ENCODE measurements at regions not wholly inside any gene's neighbourhood (a gene's known extent, or its start where the extent isn't known, plus 50 kb on each side); places are given as distances from the start of the nearest gene placed in this dataset.

DNA sequence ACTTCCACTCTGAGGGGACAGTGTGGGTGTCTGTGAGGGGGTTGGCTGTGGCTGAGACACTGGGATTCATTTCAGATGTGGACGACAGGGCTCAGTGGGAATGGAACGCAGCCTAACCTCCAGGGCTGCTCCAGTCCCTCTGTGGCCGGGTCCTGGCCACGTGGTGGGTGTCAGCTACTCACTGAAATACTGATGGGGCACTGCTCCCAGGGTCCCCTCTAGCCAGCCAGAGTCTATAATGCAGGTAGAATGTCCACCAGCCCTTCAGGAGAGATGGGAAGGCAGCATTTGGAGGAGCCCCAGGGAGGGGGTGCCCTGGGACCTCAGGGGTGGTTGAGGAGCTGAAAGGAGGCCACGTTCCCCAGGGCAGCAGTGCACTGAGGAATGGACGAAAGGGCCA lies 87.2 kb upstream of the LANCL2 start:
- H3K4me1 ChIP-seq (ENCODE audit: control insufficient read depth, insufficient read depth, low read length, poor library complexity, severe bottlenecking): no peaks in the 10 kb centered on the region
- H3K36me3 ChIP-seq (ENCODE audit: control insufficient read depth, insufficient read depth, low read length): no peaks in the 10 kb centered on the region
- no peaks in the 10 kb centered on the region for H3K9me3 ChIP-seq (ENCODE audit: control insufficient read depth, low read length)
- 79 to 85% methylated on average over 6 of the region's 6 CpGs for WGBS, 2 experiments (ENCODE audit: insufficient coverage in 2 of 2)
- H3K27ac ChIP-seq (ENCODE audit: low read depth, low read length, severe bottlenecking): no peak overlapping the region
- H3K4me3 ChIP-seq (ENCODE audit: extremely low read depth, insufficient read depth, low read length, poor library complexity, severe bottlenecking): no peak overlapping the region

DNA sequence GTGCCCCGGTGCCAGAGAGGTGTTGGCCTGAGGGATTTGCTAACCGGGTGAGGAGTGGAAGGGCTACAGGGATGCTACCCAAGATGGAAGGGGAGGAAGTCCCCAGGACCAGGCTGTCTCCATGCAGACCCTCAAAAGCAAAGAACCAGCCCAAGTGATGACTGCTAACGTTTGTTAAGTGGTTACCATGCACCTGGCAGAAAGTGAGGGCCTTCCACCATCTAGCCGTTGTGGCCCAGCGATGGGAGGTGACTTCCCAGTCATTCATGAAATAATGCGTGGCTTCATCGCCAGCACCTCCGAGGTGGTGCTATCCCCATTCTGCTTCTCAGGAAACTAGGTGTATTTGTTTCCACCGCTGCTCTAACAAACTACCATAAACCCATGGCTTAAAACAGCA lies 86.8 kb upstream of the LANCL2 start:
- H3K36me3 ChIP-seq (ENCODE audit: control insufficient read depth, insufficient read depth, low read length): no peaks in the 10 kb centered on the region
- H3K27ac ChIP-seq (ENCODE audit: low read depth, low read length, severe bottlenecking): no peak overlapping the region
- no peak overlapping the region for H3K4me3 ChIP-seq (ENCODE audit: extremely low read depth, insufficient read depth, low read length, poor library complexity, severe bottlenecking)
- H3K4me1 ChIP-seq (ENCODE audit: control insufficient read depth, insufficient read depth, low read length, poor library complexity, severe bottlenecking): no peaks in the 10 kb centered on the region
- WGBS, 2 experiments (ENCODE audit: insufficient coverage in 2 of 2): 89 to 90% methylated on average over 9 of the region's 9 CpGs
- no peaks in the 10 kb centered on the region for H3K9me3 ChIP-seq (ENCODE audit: control insufficient read depth, low read length)

- H3K9me3 ChIP-seq (ENCODE audit: control insufficient read depth, low read length): no peaks in the 10 kb centered on the region
- no peak overlapping the region for H3K27ac ChIP-seq (ENCODE audit: low read depth, low read length, severe bottlenecking)
- H3K4me3 ChIP-seq (ENCODE audit: extremely low read depth, insufficient read depth, low read length, poor library complexity, severe bottlenecking): no peak overlapping the region
- WGBS, 2 experiments (ENCODE audit: insufficient coverage in 2 of 2): 83 to 88% methylated on average over 14 of the region's 14 CpGs
- H3K36me3 ChIP-seq (ENCODE audit: control insufficient read depth, insufficient read depth, low read length): no peaks in the 10 kb centered on the region
- H3K4me1 ChIP-seq (ENCODE audit: control insufficient read depth, insufficient read depth, low read length, poor library complexity, severe bottlenecking): no peaks in the 10 kb centered on the region
Observed at GRCh38 chr7:55279080-55279845, 85.9 kb upstream of the LANCL2 start.

GRCh38 chr7:55280031-55280454 lies 85.1 kb upstream of the LANCL2 start:
- Histone ChIP-seq H3K27ac (ENCODE audit: low read depth, low read length, severe bottlenecking) (no peak overlapping the region), H3K4me1 (ENCODE audit: control insufficient read depth, insufficient read depth, low read length, poor library complexity, severe bottlenecking) (no peaks in the 10 kb centered on the region), H3K4me3 (ENCODE audit: extremely low read depth, insufficient read depth, low read length, poor library complexity, severe bottlenecking) (no peak overlapping the region), H3K9me3 (ENCODE audit: control insufficient read depth, low read length) (no peaks in the 10 kb centered on the region), H3K36me3 (ENCODE audit: control insufficient read depth, insufficient read depth, low read length) (no peaks in the 10 kb centered on the region)
- no CpG with 5 or more reads among the region's 3 CpGs for WGBS, 2 experiments (ENCODE audit: insufficient coverage in 2 of 2)

DNA sequence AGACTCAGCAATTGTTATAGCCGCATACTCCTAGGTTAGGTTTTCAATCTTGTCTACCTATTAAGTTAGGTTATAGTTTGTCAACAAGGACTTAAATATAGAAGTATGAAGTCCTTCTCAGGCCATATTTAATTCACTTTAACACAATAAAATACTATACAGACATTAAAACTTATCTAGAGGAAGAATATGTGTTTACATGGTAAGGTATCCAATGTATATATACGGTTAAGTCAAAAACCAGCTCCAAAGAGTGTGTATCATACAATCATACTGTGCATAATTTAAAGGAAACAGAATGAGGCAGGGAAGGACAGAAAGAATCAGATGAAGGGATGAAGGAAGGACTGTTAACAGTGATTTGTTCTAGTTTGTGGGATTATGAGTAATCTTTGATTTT lies 79.5 kb upstream of the LANCL2 start:
- Histone ChIP-seq H3K27ac (ENCODE audit: low read depth, low read length, severe bottlenecking) (no peak overlapping the region), H3K36me3 (ENCODE audit: control insufficient read depth, insufficient read depth, low read length) (no peaks in the 10 kb centered on the region), H3K4me3 (ENCODE audit: extremely low read depth, insufficient read depth, low read length, poor library complexity, severe bottlenecking) (no peak overlapping the region), H3K4me1 (ENCODE audit: control insufficient read depth, insufficient read depth, low read length, poor library complexity, severe bottlenecking) (no peaks in the 10 kb centered on the region), H3K9me3 (ENCODE audit: control insufficient read depth, low read length) (no peaks in the 10 kb centered on the region)
- WGBS, 2 experiments (ENCODE audit: insufficient coverage in 2 of 2): no CpG with 5 or more reads among the region's 2 CpGs

- Histone ChIP-seq H3K4me3 (ENCODE audit: extremely low read depth, insufficient read depth, low read length, poor library complexity, severe bottlenecking) (no peak overlapping the region), H3K36me3 (ENCODE audit: control insufficient read depth, insufficient read depth, low read length) (no peaks in the 10 kb centered on the region), H3K4me1 (ENCODE audit: control insufficient read depth, insufficient read depth, low read length, poor library complexity, severe bottlenecking) (no peaks in the 10 kb centered on the region), H3K27ac (ENCODE audit: low read depth, low read length, severe bottlenecking) (no peak overlapping the region), H3K9me3 (ENCODE audit: control insufficient read depth, low read length) (no peaks in the 10 kb centered on the region)
- 78% methylated on average over 1 of the region's 3 CpGs; no CpG with 5 or more reads in 1 of the 2 experiments for WGBS, 2 experiments (ENCODE audit: insufficient coverage in 2 of 2)
Observed at GRCh38 chr7:55286666-55287065, 78.5 kb upstream of the LANCL2 start.

- 84 to 93% methylated on average over 4 of the region's 5 CpGs for WGBS, 2 experiments (ENCODE audit: insufficient coverage in 2 of 2)
- no peaks in the 10 kb centered on the region for H3K36me3 ChIP-seq (ENCODE audit: control insufficient read depth, insufficient read depth, low read length)
- H3K27ac ChIP-seq (ENCODE audit: low read depth, low read length, severe bottlenecking): no peak overlapping the region
- H3K4me1 ChIP-seq (ENCODE audit: control insufficient read depth, insufficient read depth, low read length, poor library complexity, severe bottlenecking): no peaks in the 10 kb centered on the region
- H3K9me3 ChIP-seq (ENCODE audit: control insufficient read depth, low read length): no peaks in the 10 kb centered on the region
- no peak overlapping the region for H3K4me3 ChIP-seq (ENCODE audit: extremely low read depth, insufficient read depth, low read length, poor library complexity, severe bottlenecking)
Observed at GRCh38 chr7:55288070-55288824, 76.9 kb upstream of the LANCL2 start.

DNA sequence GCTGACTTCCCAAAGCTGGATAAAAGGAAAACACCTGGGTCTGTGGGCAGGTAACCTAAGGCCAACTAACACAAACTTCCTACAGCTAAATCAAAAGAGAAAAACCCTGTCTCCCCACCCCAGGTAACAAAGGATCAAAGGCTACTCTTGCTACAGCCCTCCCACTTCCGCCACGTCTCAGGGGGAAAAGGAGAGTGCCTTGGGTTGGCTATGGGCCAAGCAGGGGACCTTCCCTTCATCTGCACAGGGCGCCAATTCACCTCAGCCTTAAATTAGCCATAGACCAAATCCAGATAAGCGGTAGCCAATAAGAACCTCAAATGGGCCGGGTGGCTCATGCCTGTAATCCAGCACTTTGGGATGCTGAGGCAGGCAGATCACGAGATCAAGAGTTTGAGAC lies 69.1 kb upstream of the LANCL2 start:
- H3K4me3 ChIP-seq (ENCODE audit: extremely low read depth, insufficient read depth, low read length, poor library complexity, severe bottlenecking): no peak overlapping the region
- H3K27ac ChIP-seq (ENCODE audit: low read depth, low read length, severe bottlenecking): no peak overlapping the region
- no peaks in the 10 kb centered on the region for H3K36me3 ChIP-seq (ENCODE audit: control insufficient read depth, insufficient read depth, low read length)
- H3K4me1 ChIP-seq (ENCODE audit: control insufficient read depth, insufficient read depth, low read length, poor library complexity, severe bottlenecking): no peaks in the 10 kb centered on the region
- 82 to 86% methylated on average over 3 to 4 of the region's 6 CpGs for WGBS, 2 experiments (ENCODE audit: insufficient coverage in 2 of 2)
- no peaks in the 10 kb centered on the region for H3K9me3 ChIP-seq (ENCODE audit: control insufficient read depth, low read length)

DNA sequence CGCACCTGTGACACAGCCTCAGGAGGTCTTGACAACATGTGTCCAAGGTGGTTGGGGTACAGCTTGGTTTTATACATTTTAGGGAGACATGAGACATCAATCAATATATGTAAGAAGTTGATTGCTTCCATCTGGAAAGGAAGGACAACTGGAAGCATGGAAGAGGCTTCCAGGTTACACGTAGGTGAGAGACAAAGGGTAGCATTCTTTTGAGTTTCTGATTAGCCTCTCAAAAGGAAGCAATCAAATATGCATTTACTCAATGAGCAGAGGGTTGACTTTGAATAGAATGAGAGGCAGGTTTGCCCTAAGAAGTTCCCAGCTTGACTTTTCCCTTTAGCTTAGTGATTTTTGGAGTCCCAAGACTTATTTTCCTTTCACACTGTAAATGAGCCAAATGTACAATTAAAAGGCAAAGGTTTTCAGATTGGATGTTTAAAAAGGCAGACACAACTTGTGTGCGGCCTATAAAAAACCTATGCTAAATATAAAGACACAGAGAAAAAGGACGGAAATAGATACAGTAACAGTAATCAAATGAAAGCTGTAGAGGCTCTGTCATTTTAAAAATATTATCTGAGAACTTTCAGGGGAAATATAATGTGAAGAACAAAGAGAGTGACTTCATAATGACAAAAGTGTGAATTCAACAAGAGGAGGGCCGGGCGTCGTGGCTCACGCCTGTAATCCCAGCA lies 65.7 kb upstream of the LANCL2 start:
- WGBS, 2 experiments (ENCODE audit: insufficient coverage in 2 of 2): 79 to 89% methylated on average over 4 to 7 of the region's 8 CpGs
- H3K27ac ChIP-seq (ENCODE audit: low read depth, low read length, severe bottlenecking): no peak overlapping the region
- H3K9me3 ChIP-seq (ENCODE audit: control insufficient read depth, low read length): no peaks in the 10 kb centered on the region
- H3K4me3 ChIP-seq (ENCODE audit: extremely low read depth, insufficient read depth, low read length, poor library complexity, severe bottlenecking): no peak overlapping the region
- H3K4me1 ChIP-seq (ENCODE audit: control insufficient read depth, insufficient read depth, low read length, poor library complexity, severe bottlenecking): no peaks in the 10 kb centered on the region
- no peaks in the 10 kb centered on the region for H3K36me3 ChIP-seq (ENCODE audit: control insufficient read depth, insufficient read depth, low read length)

GRCh38 chr7:55303220-55303619 lies 61.9 kb upstream of the LANCL2 start:
- Histone ChIP-seq H3K4me3 (ENCODE audit: extremely low read depth, insufficient read depth, low read length, poor library complexity, severe bottlenecking) (no peak overlapping the region), H3K36me3 (ENCODE audit: control insufficient read depth, insufficient read depth, low read length) (no peaks in the 10 kb centered on the region), H3K27ac (ENCODE audit: low read depth, low read length, severe bottlenecking) (no peak overlapping the region), H3K9me3 (ENCODE audit: control insufficient read depth, low read length) (no peaks in the 10 kb centered on the region), H3K4me1 (ENCODE audit: control insufficient read depth, insufficient read depth, low read length, poor library complexity, severe bottlenecking) (peaks cover under 1% of the 10 kb centered on the region)
- WGBS, 2 experiments (ENCODE audit: insufficient coverage in 2 of 2): 100% methylated on average over 1 of the region's 1 CpG; no CpG with 5 or more reads in 1 of the 2 experiments
